Large intestine (tissue), 3 donors: ENCODE measurements at regions not wholly inside any gene's neighbourhood (a gene's known extent, or its start where the extent isn't known, plus 50 kb on each side); places are given as distances from the start of the nearest gene placed in this dataset.
"Not testable (repeated sequence)": the region's sequence is repeated elsewhere in the genome, so short reads cannot be mapped to it uniquely, and the experiment has no call there.

Source experiments
- DNase-seq, 2 donors: peaks; one replicate each; pipeline versions ENCODE4 v3.0.0 to v3.0.0-alpha.2; 2013
- H3K27ac ChIP-seq: one replicate; pipeline ENCODE4 v1.5.1; 2013; ENCODE audit warnings: low read length
- H3K27me3 ChIP-seq: 2 replicates; pipeline ENCODE4 v1.6.1; 2013; ENCODE audit warnings: low read length; ENCODE audit not compliant: control insufficient read depth, insufficient read depth
- H3K36me3 ChIP-seq: 2 replicates; pipeline ENCODE4 v1.6.1; 2013; ENCODE audit warnings: low read length; ENCODE audit not compliant: control insufficient read depth, insufficient read depth
- H3K4me1 ChIP-seq: one replicate; pipeline ENCODE4 v1.6.1; 2013; ENCODE audit warnings: low read length; ENCODE audit not compliant: control insufficient read depth, insufficient read depth
- H3K4me3 ChIP-seq: one replicate; pipeline ENCODE4 v1.5.1; 2013; ENCODE audit warnings: low read length
- H3K9me3 ChIP-seq: one replicate; pipeline ENCODE4 v1.6.1; 2013; ENCODE audit warnings: mild to moderate bottlenecking, low read depth, low read length, moderate library complexity; ENCODE audit not compliant: control insufficient read depth
- WGBS: methylation state at CpG from one replicate; pipeline ENCODE4 v1.1.5; 2013; ENCODE audit warnings: low lambda C conversion rate; ENCODE audit not compliant: insufficient coverage; 5-methylcytosine and 5-hydroxymethylcytosine counted together

GRCh38 chr1:104776-105175 lies 346.7 kb downstream of the OR4F29 start:
- not testable (repeated sequence) for DNase-seq, H3K27me3 ChIP-seq, H3K36me3 ChIP-seq, H3K4me1 ChIP-seq, H3K9me3 ChIP-seq, H3K27ac ChIP-seq, H3K4me3 ChIP-seq
- no CpG with 5 or more reads among the region's 3 CpGs for WGBS

GRCh38 chr1:99481-99880 lies 352.0 kb downstream of the OR4F29 start:
- no CpG with 5 or more reads among the region's 3 CpGs for WGBS
- H3K9me3 ChIP-seq, DNase-seq, H3K4me1 ChIP-seq, H3K4me3 ChIP-seq, H3K27ac ChIP-seq, H3K36me3 ChIP-seq, H3K27me3 ChIP-seq: not testable (repeated sequence)

GRCh38 chr1:98811-99210 lies 352.7 kb downstream of the OR4F29 start:
- WGBS: no CpG with 5 or more reads among the region's 1 CpG
- not testable (repeated sequence) for H3K9me3 ChIP-seq

GRCh38 chr1:91279-91678 lies 360.2 kb downstream of the OR4F29 start:
- H3K36me3 ChIP-seq, H3K27ac ChIP-seq, H3K4me3 ChIP-seq, H3K27me3 ChIP-seq, H3K9me3 ChIP-seq, DNase-seq, H3K4me1 ChIP-seq: not testable (repeated sequence)
- no CpG with 5 or more reads among the region's 4 CpGs for WGBS

More at GRCh38 chr1:98811-99210, 352.7 kb downstream of the OR4F29 start:
- not testable (repeated sequence) for H3K27me3 ChIP-seq, H3K27ac ChIP-seq, H3K4me3 ChIP-seq, H3K4me1 ChIP-seq, H3K36me3 ChIP-seq, DNase-seq

- not testable (repeated sequence) for H3K9me3 ChIP-seq, H3K36me3 ChIP-seq, H3K27me3 ChIP-seq, H3K4me1 ChIP-seq, H3K4me3 ChIP-seq, H3K27ac ChIP-seq
- WGBS: no CpG with 5 or more reads among the region's 9 CpGs
- peak in 1 of 2 donors; percentile 1 for DNase-seq
Measured at GRCh38 chr1:88110-88509, 363.4 kb downstream of the OR4F29 start.

- not testable (repeated sequence) for H3K36me3 ChIP-seq, DNase-seq, H3K4me3 ChIP-seq, H3K27ac ChIP-seq, H3K4me1 ChIP-seq, H3K9me3 ChIP-seq, H3K27me3 ChIP-seq
- WGBS: no CpG with 5 or more reads among the region's 3 CpGs
Measured at GRCh38 chr1:79152-79551, 372.3 kb downstream of the OR4F29 start.

- H3K27ac ChIP-seq, H3K27me3 ChIP-seq, H3K4me3 ChIP-seq, H3K9me3 ChIP-seq, H3K4me1 ChIP-seq, H3K36me3 ChIP-seq, DNase-seq: not testable (repeated sequence)
- no CpG with 5 or more reads among the region's 2 CpGs for WGBS
Measured at GRCh38 chr1:65119-65518, 386.4 kb downstream of the OR4F29 start, which contains the start of gene OR4F5. Gene OR4F5 (plus strand): TSS chr1:65419.

- H3K4me1 ChIP-seq, H3K27me3 ChIP-seq, H3K4me3 ChIP-seq, DNase-seq, H3K36me3 ChIP-seq, H3K9me3 ChIP-seq, H3K27ac ChIP-seq: not testable (repeated sequence)
- WGBS: no CpG with 5 or more reads among the region's 3 CpGs
Measured at GRCh38 chr1:56014-56531, 395.4 kb downstream of the OR4F29 start.

- H3K9me3 ChIP-seq, H3K36me3 ChIP-seq, H3K27me3 ChIP-seq, DNase-seq, H3K27ac ChIP-seq, H3K4me1 ChIP-seq, H3K4me3 ChIP-seq: not testable (repeated sequence)
- WGBS: no CpG with 5 or more reads among the region's 1 CpG
Measured at GRCh38 chr1:53182-53581, 398.3 kb downstream of the OR4F29 start.

GRCh38 chr1:41965-42466 lies 409.5 kb downstream of the OR4F29 start:
- not testable (repeated sequence) for H3K36me3 ChIP-seq, H3K4me1 ChIP-seq, DNase-seq, H3K27ac ChIP-seq, H3K27me3 ChIP-seq, H3K4me3 ChIP-seq, H3K9me3 ChIP-seq
- WGBS: no CpG with 5 or more reads among the region's 2 CpGs

- H3K27me3 ChIP-seq, H3K27ac ChIP-seq, H3K4me1 ChIP-seq, DNase-seq, H3K9me3 ChIP-seq, H3K36me3 ChIP-seq, H3K4me3 ChIP-seq: not testable (repeated sequence)
Measured at GRCh38 chr1:41197-41596, 410.3 kb downstream of the OR4F29 start.
